SK-N-MC (cell line): ENCODE measurements at regions not wholly inside any gene's neighbourhood (a gene's known extent, or its start where the extent isn't known, plus 50 kb on each side); places are given as distances from the start of the nearest gene placed in this dataset.

Experiments
- EZH2 ChIP-seq: fragments of 200-600 bp; sonication (generic); IDR thresholded peaks from one replicate; pipeline ENCODE4 v1.6.1; 2017; ENCODE audit warnings: antibody characterized with exemption
- POLR2AphosphoS5 ChIP-seq: IDR thresholded peaks from 2 replicates; pipeline ENCODE4 v1.6.1; 2012; ENCODE audit warnings: mild to moderate bottlenecking, low read depth, low read length, borderline replicate concordance

DNA sequence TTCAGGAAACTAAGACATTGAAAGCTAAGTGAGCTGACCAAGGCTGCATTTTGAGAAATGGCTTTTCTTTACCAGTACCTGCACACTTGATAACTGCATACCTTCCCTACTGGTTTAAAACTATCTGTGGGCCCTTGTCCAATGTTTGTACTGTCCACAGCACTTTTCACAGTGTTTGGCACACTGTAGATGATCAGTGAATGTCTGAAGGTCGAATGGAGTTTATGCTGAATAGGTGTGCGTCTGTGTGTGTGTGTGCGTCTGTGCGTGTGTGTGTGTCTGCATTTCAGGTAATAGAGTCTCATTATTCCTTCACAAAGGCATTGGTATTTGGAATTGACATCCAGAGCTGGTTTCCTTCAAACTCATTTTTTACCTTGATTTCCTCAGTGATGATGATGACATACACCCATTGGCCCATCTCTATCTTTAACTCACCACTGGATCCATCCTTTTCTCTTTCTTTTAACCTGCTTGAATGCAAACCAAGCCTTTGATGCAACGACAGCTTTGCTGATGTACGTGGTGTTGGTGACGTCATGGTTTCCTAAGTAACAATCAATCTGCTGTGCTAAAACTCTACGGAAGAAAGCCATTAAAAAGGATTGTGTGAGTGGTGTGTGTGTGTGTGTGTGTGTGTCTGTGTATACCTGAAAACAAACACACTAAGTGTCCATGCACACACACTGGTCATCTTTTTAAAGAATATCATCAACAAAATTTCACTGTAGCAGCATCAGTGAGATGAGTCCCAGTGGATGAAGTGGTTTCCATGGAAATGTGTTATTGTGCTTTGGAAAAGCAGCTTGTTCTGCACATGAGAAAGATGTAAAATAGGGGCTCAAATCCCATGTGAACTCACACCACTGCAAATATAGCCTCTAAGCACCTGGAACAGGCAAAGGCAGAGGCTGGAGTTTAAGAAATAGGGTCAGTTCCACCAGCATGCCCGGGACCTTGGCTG lies 490.2 kb upstream of the B3GAT1 start:
- TF ChIP-seq POLR2AphosphoS5, result no peak
- TF ChIP-seq EZH2, result no peak
